ENCODE measurements at regions not wholly inside any gene's neighbourhood (a gene's known extent, or its start where the extent isn't known, plus 50 kb on each side); places are given as distances from the start of the nearest gene placed in this dataset.

- Histone ChIP-seq H2BK15ac (ENCODE audit: low read depth, low read length) (no peak overlapping the region), H3K9me3 (ENCODE audit: control insufficient read depth, insufficient read depth, low read length) (no peaks in the 10 kb centered on the region), H3K14ac (replicated peaks; ENCODE audit: low read depth, low read length) (no peak overlapping the region), H2AK9ac (replicated peaks; ENCODE audit: low read depth, low read length, poor library complexity) (no peak overlapping the region), H3K18ac (ENCODE audit: low read depth, low read length) (no peak overlapping the region), H3K4me1 (ENCODE audit: control insufficient read depth, insufficient read depth, low read length) (peaks cover 4% of the 10 kb centered on the region; the same call in 1 of the 2 replicates), H3K4me3 (ENCODE audit: insufficient read depth, low read depth, low read length) (no peak overlapping the region), H3K56ac (ENCODE audit: extremely low read depth, insufficient read depth, low read length) (no peak overlapping the region), H4K5ac (ENCODE audit: low read depth, low read length) (no peak overlapping the region), H3K4ac (ENCODE audit: low read depth, low read length) (no peak overlapping the region), H3K79me1 (ENCODE audit: low read depth in 1 of 2, low read length in 2 of 2) (no peaks in the 10 kb centered on the region), H2AFZ (replicated peaks; ENCODE audit: low read length, poor library complexity) (no peak overlapping the region), H2AK5ac (ENCODE audit: low read depth, low read length) (no peak overlapping the region), H3K27ac (ENCODE audit: insufficient read depth, low read length) (no peak overlapping the region), H4K91ac (ENCODE audit: insufficient read depth, low read depth, low read length) (no peak overlapping the region), H4K20me1 (ENCODE audit: insufficient read depth, low read length) (no peaks in the 10 kb centered on the region), H3K4me2 (ENCODE audit: low read depth, low read length) (no peak overlapping the region), H4K8ac (ENCODE audit: low read depth in 2 of 2, low read length in 2 of 2) (no peak overlapping the region), H2BK120ac (ENCODE audit: low read depth, low read length) (no peak overlapping the region), H3K9ac (ENCODE audit: low read depth, low read length) (no peak overlapping the region), H2BK20ac (ENCODE audit: low read depth, low read length) (no peak overlapping the region), H3K23ac (ENCODE audit: low read depth, low read length) (no peak overlapping the region), H3K36me3 (ENCODE audit: control insufficient read depth, insufficient read depth, low read length) (no peaks in the 10 kb centered on the region), H3K9me1 (ENCODE audit: insufficient read depth, low read length) (peaks cover 4% of the 10 kb centered on the region), H3K27me3 (ENCODE audit: control insufficient read depth, insufficient read depth, low read length) (no peaks in the 10 kb centered on the region), H2BK5ac (ENCODE audit: low read depth, low read length, poor library complexity, severe bottlenecking) (no peak overlapping the region)
- POLR2A ChIA-PET (ENCODE audit: unreplicated experiment), result no interaction called here
- intact Hi-C loops (cut with micrococcal nuclease) (loop anchor here (5.0 kb wide), 1 partner anchor 88 kb away; no protein-coding TSS in a partner anchor), dilution Hi-C loops (cut with HindIII; ENCODE audit: low sequenced_read_pairs, unreplicated experiment) (no loop called here), in situ Hi-C loops (cut with MboI; ENCODE audit: low sequenced_read_pairs) (no loop called here)
- no TSS peak for BruUV-seq (replicated peaks)
- CTCF ChIA-PET, result no interaction called here
- no peak for TF ChIP-seq CHD1 (IDR thresholded peaks at IDR 0.05; ENCODE audit: low read depth, low read length)
- TF ChIP-seq USF2 (IDR thresholded peaks at IDR 0.05; ENCODE audit: low read depth, low read length), result no peak
- ATAC-seq (ENCODE audit: low read depth), result no peak
- no peak for DNase-seq
- WGBS, 2 experiments (ENCODE audit: extremely low coverage in 2 of 2, insufficient read length in 1 of 2), result no CpG with 5 or more reads among the region's 1 CpG
These were observed 426.3 kb upstream of the MEF2C start for GRCh38 chr5:89309268-89309667.
